ENCODE measurements at regions not wholly inside any gene's neighbourhood (a gene's known extent, or its start where the extent isn't known, plus 50 kb on each side); places are given as distances from the start of the nearest gene placed in this dataset.

DNA sequence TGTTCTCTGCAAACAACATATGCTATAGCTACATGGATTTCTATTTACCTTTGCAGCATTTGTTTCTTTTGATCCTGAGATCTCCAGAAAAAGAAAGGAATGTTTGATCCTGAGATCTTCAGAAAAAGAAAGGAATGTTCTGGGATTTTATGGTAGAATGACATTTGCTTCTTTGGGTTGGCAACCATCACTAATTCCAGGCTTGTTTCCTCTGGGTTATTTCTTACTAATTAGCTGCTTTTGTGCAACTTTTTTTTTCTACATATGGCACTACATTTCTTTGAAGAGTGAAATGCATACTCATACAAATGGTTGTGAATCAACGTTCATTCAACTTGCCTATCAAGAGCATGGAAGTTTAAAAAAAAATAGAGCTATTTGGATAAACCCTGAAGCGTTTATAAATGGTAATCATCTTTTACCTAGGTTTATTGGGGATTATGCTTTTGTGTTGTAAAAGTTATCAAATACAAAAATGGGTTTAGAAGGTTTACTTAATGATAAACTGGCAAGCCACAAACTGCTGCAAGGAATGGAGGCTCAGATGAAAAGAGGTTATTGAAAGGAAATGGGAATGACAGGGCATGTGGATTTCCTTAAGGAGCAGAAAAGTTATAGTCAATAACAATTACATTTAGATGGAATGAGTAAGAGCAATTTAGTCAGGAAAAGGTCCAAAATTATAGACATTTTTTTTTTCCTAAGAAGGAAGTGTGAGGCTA, 95.6 kb upstream of the PCDH18 start:
- in situ Hi-C loops (cut with HindIII; ENCODE audit: low pct_unique_long_range_greater_than_20kb, low sequenced_read_pairs) = no loop called here
- TF ChIP-seq JUND (IDR thresholded peaks at IDR 0.05; ENCODE audit: low read depth) = no peak

DNA sequence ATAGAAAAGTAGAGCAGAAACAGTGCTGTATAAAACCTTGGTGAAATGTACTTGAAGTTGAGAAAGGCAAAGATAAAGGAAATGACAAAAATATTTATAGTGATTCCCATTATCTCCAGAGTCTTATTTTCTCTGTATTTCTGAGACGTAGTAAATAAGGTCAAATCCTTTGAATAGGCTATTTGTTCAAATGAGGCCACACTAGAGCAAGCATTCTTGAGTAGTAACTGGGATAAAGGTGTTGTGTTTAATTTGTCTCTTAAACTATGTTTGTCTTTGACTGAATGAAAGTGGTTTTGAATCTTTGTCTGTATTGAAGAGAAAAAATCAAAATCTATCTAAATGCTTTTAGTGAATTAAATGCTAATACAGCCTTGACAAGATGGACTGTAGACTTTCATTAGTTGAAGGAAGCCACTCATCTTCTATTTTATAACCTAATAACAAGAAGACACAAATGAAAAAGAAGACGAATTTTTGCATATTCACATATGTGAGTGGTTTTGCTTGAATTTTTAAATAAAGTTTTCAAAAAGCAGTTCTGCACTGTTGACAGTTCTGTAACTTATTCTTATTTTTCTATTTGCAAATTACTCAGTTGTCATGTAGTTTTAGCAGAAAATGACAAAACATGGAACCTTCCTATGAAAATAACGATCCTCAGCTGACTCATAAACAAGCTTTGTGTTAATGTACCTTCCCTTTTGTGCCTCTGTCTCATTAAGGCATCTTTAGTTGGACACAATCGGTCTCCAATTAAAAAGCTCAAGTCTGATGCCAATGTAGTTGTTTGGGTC, 94.8 kb upstream of the PCDH18 start:
- TF ChIP-seq JUND (IDR thresholded peaks at IDR 0.05; ENCODE audit: low read depth) = no peak
- in situ Hi-C loops (cut with HindIII; ENCODE audit: low pct_unique_long_range_greater_than_20kb, low sequenced_read_pairs) = no loop called here
- DNase-seq (ENCODE audit: low read depth in 1 of 2, low spot score in 1 of 2) = no peak

More for the DNA sequence above, 95.6 kb upstream of the PCDH18 start:
- no peak for DNase-seq (ENCODE audit: low read depth in 1 of 2, low spot score in 1 of 2)

DNA sequence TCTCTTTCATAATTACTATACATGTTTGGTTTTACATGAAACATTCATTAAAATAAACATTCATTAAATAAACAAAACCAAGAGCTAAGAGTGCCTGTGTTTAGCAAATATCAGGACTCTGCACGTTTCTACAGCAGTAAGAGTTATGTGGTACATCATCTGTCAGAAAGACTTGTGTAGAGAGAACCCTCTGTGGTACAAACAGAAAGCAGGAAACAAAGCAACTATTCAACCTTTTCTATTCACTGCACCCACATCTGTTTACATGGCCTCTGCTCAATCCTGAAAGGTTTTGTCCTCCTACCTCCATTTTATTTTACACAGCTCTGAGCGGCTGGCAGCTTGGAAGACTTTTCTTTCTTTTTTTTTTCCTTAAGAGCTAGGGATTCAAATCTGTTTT, 90.7 kb upstream of the PCDH18 start:
- TF ChIP-seq JUND (IDR thresholded peaks at IDR 0.05; ENCODE audit: low read depth) = no peak
- in situ Hi-C loops (cut with HindIII; ENCODE audit: low pct_unique_long_range_greater_than_20kb, low sequenced_read_pairs) = no loop called here
- DNase-seq (ENCODE audit: low read depth in 1 of 2, low spot score in 1 of 2) = no peak

DNA sequence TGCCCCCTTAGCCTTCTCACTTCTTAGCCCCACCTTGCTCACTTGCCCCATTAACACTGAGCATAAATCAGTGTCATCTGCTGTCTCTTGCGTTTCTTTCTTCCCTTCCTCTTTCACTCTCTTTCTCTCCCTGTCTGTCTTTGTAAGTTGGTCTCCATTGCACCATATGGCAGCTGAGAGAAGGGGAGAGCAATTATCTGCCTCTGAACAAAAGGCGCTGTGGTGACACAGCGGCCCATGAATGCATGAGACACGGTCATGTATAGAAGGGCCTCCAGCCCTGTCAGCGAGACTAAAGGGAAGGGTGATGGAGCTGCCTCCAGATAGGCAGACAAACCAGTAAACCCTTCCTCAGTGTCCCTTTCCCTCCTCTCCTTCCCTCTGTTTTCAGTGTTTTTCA, 88.8 kb upstream of the PCDH18 start:
- DNase-seq (ENCODE audit: low read depth in 1 of 2, low spot score in 1 of 2) = no peak
- no peak for TF ChIP-seq JUND (IDR thresholded peaks at IDR 0.05; ENCODE audit: low read depth)
- in situ Hi-C loops (cut with HindIII; ENCODE audit: low pct_unique_long_range_greater_than_20kb, low sequenced_read_pairs) = no loop called here

DNA sequence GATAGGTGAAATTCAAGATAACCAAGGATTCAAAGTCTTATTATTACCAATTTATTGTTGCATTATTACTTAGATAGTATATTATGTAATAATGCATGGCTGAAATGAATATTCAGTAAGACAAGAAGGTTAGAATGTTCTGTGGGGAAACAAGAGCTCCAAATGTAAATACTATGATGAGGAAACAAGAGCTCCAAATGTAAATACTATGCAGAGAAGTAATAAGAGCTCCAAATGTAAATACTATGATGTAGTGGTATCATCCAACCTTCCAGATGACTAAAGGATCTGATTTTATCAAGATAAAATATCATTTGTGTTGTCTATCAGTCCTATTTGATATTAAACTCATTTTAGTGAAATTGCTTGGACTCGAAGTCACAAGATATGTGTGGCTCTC, 82.2 kb upstream of the PCDH18 start:
- in situ Hi-C loops (cut with HindIII; ENCODE audit: low pct_unique_long_range_greater_than_20kb, low sequenced_read_pairs) = no loop called here
- peak in 1 of 2 experiments; percentile 12 for DNase-seq (ENCODE audit: low read depth in 1 of 2, low spot score in 1 of 2)
- no peak for TF ChIP-seq JUND (IDR thresholded peaks at IDR 0.05; ENCODE audit: low read depth)

DNA sequence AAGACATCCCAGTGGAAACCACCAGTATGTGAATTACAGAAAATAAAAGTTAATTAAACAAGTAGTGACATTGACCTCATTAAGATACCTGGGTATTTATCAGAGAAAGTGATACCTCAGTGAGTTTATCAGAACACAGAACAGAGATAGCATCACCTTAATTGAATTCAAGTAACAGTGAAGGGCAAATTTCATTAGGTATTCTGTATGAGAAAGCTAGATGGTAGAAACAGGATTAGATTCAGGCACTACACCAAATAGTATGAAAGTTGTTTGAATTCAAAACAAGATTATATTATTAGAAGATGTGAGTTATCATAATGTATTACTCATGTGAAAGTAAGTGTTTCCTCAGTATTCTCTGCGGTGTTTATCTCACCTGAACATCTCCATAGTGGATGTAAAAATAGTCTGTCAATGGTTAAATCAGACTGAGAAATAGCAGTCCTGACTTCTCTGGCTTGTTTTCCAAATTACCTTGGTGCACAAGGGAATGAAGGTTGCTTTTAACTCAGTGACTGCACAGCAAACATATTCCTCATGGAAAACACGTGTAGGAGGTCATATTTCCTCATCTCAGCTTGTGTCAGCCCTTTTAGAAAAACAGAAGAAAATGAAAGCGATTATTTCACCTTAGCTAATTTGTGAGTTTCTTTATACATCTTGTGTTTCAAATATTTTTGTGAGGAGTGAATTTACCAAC, 79.9 kb upstream of the PCDH18 start:
- no peak for DNase-seq (ENCODE audit: low read depth in 1 of 2, low spot score in 1 of 2)
- no peak for TF ChIP-seq JUND (IDR thresholded peaks at IDR 0.05; ENCODE audit: low read depth)
- in situ Hi-C loops (cut with HindIII; ENCODE audit: low pct_unique_long_range_greater_than_20kb, low sequenced_read_pairs) = no loop called here

DNA sequence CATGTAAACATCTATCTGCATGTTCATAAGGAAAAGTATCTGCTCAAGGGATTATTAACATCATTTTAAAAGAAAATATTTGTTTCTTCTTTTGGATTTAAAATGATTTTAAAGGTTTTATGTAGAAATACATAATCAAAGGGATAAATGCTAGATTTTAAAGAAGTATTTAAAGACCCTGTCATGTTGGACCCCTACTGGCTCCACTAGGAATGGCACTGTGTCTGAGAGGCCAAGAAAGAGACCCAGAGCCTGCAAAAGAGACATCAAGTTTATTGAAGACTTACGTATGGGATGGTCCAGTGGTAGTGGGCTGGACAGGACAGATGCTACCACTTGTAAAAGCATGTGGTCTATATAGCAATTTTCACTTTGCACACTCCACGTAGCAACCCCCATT, 78.7 kb upstream of the PCDH18 start:
- DNase-seq (ENCODE audit: low read depth in 1 of 2, low spot score in 1 of 2) = peak in 1 of 2 experiments; percentile 30
- in situ Hi-C loops (cut with HindIII; ENCODE audit: low pct_unique_long_range_greater_than_20kb, low sequenced_read_pairs) = no loop called here
- no peak for TF ChIP-seq JUND (IDR thresholded peaks at IDR 0.05; ENCODE audit: low read depth)

DNA sequence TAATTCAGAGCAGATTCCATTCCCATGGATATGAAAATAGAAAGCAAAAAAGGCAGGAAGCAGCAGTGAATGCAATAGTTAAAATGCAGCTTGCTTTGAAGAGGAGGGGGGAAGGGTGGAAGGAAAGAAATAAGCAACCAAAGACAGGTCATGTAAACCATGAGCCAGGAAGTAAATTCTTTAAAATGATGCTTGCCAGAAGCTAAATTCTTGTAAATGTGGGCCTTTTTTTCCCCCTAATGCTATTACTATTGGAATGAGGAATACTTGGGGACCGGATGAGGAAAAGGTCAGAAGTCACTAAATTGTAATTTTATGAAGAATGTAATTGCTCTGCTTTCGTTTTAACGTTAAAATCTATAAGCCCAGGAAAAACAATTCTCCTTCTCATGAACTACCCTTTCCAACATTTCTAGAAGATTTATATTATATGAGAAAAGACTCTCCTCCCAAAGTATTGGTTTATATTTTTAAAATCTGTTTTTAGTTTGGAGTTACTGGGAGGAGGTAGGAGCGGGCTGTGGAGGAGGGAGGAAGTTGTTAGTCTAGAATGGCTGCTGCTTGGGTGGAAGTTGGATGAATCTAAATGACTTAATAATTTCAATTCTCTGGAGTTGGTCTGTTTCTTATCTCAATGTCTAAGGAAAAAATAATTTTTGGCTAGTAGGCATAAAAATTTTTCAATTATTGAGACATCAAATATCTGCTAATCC, 77.6 kb upstream of the PCDH18 start:
- TF ChIP-seq JUND (IDR thresholded peaks at IDR 0.05; ENCODE audit: low read depth) = no peak
- in situ Hi-C loops (cut with HindIII; ENCODE audit: low pct_unique_long_range_greater_than_20kb, low sequenced_read_pairs) = no loop called here
- peak in 1 of 2 experiments; percentile 13 for DNase-seq (ENCODE audit: low read depth in 1 of 2, low spot score in 1 of 2)

DNA sequence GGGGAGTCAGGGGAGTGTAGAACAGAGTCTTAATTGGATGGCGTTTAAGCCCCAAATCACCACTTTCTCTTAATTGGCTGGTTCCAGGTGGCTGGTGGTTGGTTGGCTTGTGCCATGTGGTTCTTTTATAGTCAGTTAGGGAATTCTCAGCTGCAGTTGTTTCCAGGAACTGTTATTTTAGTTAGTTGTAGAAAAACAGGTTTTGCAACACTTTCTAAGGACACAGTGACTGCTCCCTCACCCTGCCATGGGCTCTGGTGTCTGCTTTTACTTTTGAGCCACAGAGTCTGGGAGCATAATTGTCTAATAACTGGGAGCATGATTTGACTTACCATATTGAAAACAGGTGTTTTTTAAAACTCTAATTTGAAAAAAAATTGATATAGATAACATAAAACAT, 75.8 kb upstream of the PCDH18 start:
- peak in 1 of 2 experiments; percentile 57 for DNase-seq (ENCODE audit: low read depth in 1 of 2, low spot score in 1 of 2)
- TF ChIP-seq JUND (IDR thresholded peaks at IDR 0.05; ENCODE audit: low read depth) = no peak
- in situ Hi-C loops (cut with HindIII; ENCODE audit: low pct_unique_long_range_greater_than_20kb, low sequenced_read_pairs) = no loop called here

DNA sequence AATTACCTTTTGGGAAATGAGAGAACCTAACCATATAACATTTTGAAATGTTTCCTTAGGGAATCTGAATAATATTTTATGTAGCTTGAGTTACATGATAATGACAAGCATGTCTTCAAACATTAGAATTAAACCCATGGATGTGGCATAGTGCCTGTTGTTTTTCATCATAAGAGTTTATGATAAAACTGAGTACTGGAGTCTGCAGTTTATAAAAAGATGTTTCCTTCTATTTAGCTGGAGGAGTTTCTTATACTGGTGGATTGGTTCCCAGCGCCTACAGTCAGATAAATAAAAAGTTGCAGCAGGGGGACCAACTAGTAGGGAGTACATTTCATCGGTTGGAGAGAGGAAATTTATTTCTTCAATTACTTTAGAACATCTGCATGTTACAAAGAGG, 70.1 kb upstream of the PCDH18 start:
- in situ Hi-C loops (cut with HindIII; ENCODE audit: low pct_unique_long_range_greater_than_20kb, low sequenced_read_pairs) = no loop called here
- TF ChIP-seq JUND (IDR thresholded peaks at IDR 0.05; ENCODE audit: low read depth) = no peak
- DNase-seq (ENCODE audit: low read depth in 1 of 2, low spot score in 1 of 2) = no peak

DNA sequence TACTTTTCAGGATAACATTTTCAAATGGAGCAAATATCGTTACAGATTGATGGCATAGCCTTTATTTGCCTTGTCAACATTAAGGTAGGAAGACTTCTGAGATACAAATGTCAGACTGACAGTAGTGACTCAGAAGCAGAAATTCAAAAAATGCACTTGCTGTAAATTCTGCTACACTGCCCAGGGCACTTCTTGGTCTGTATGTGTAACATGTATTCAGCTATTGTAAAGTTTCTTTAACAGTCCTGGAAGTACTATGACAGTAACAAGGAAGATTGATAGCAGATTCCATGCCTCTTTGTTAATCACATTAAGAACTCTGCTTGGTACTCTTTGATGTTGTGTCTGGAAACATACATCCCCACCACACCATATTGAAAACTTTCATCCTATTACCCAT, 69.6 kb upstream of the PCDH18 start:
- in situ Hi-C loops (cut with HindIII; ENCODE audit: low pct_unique_long_range_greater_than_20kb, low sequenced_read_pairs) = no loop called here
- DNase-seq (ENCODE audit: low read depth in 1 of 2, low spot score in 1 of 2) = peak in 1 of 2 experiments; percentile 25
- no peak for TF ChIP-seq JUND (IDR thresholded peaks at IDR 0.05; ENCODE audit: low read depth)

DNA sequence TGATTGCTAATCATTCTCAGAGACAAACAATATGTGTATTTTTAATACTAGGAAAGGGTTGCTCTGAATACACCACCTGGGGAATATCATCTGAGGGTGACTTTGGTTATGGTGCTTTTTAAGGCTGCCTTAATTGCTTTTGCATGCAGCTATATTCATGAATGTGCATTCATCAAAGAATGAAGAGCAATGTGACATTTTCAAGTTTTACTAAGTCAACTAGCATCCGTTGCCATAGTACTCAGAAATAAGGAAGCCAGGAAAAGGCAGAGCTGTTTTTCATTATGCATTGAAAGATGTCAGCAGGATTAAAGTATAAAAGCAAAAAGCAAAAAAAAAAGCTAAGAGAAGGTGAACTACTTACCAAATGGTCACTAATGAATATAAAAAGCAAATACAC, 67.4 kb upstream of the PCDH18 start:
- TF ChIP-seq JUND (IDR thresholded peaks at IDR 0.05; ENCODE audit: low read depth) = no peak
- in situ Hi-C loops (cut with HindIII; ENCODE audit: low pct_unique_long_range_greater_than_20kb, low sequenced_read_pairs) = no loop called here
- DNase-seq (ENCODE audit: low read depth in 1 of 2, low spot score in 1 of 2) = no peak
